Keratinocyte (primary cell): ENCODE measurements at regions not wholly inside any gene's neighbourhood (a gene's known extent, or its start where the extent isn't known, plus 50 kb on each side); places are given as distances from the start of the nearest gene placed in this dataset.
"Not testable (repeated sequence)": the region's sequence is repeated elsewhere in the genome, so short reads cannot be mapped to it uniquely, and the experiment has no call there.

Source experiments
- DNase-seq: peaks from one replicate; pipeline ENCODE4 v3.0.0-alpha.2; 2011; ENCODE audit warnings: low read depth, missing footprints, low spot score
- FAIRE-seq: peaks from 2 replicates; lab custom pipeline; 2011; peaks lifted over from hg19 to GRCh38; lab: Jason Lieb, UNC
- H2AFZ ChIP-seq: 2 replicates; pipeline ENCODE4 v1.6.0; 2012; ENCODE audit warnings: low read length, control low read depth, inconsistent platforms; ENCODE audit not compliant: control insufficient read depth
- H3K27ac ChIP-seq: 2 replicates; pipeline ENCODE4 v1.5.1; 2011; ENCODE audit warnings: low read length; ENCODE audit not compliant: control insufficient read depth, insufficient read depth
- H3K27me3 ChIP-seq: 3 replicates; pipeline ENCODE4 v1.6.0; 2011; ENCODE audit warnings: low read length; ENCODE audit not compliant: control insufficient read depth, insufficient read depth; ENCODE audit errors: extremely low read depth
- H3K36me3 ChIP-seq, 2 experiments: 2 replicates in 1 of 2; 3 replicates in 1 of 2; pipeline ENCODE4 v1.5.1; 2011; ENCODE audit warnings: low read length in 2 of 2, mild to moderate bottlenecking in 1 of 2; ENCODE audit not compliant: control insufficient read depth in 2 of 2, insufficient read depth in 2 of 2; ENCODE audit errors: extremely low read depth in 1 of 2
- H3K4me1 ChIP-seq: 3 replicates; pipeline ENCODE4 v1.5.1; 2011; ENCODE audit warnings: low read length; ENCODE audit not compliant: control insufficient read depth, insufficient read depth; ENCODE audit errors: extremely low read depth
- H3K4me2 ChIP-seq: 3 replicates; pipeline ENCODE4 v1.6.0; 2011; ENCODE audit warnings: low read depth, low read length; ENCODE audit not compliant: control insufficient read depth, insufficient read depth; ENCODE audit errors: extremely low read depth
- H3K4me3 ChIP-seq, 3 experiments: fragments of 200-600 bp in 1 of 3; sonication (generic) in 1 of 3; 2 replicates in 2 of 3; 3 replicates in 1 of 3; pipeline ENCODE4 v1.5.1; 2011 to 2016; ENCODE audit warnings: low read length in 3 of 3, mild to moderate bottlenecking in 3 of 3, control low read depth in 2 of 3, inconsistent platforms in 1 of 3, low read depth in 1 of 3, mixed read lengths in 1 of 3, mixed run types in 1 of 3, moderate library complexity in 1 of 3; ENCODE audit not compliant: control insufficient read depth in 2 of 3, insufficient read depth in 2 of 3; ENCODE audit errors: extremely low read depth in 1 of 3
- H3K79me2 ChIP-seq: 2 replicates; pipeline ENCODE4 v1.6.0; 2012; ENCODE audit warnings: low read length; ENCODE audit not compliant: control insufficient read depth, insufficient read depth
- H3K9ac ChIP-seq: 3 replicates; pipeline ENCODE4 v1.6.0; 2011; ENCODE audit warnings: low read length; ENCODE audit not compliant: control insufficient read depth, insufficient read depth; ENCODE audit errors: extremely low read depth
- H3K9me1 ChIP-seq: 3 replicates; pipeline ENCODE4 v1.6.0; 2011; ENCODE audit warnings: low read length; ENCODE audit not compliant: control insufficient read depth, insufficient read depth; ENCODE audit errors: extremely low read depth
- H3K9me3 ChIP-seq: 2 replicates; pipeline ENCODE4 v1.5.1; 2012; ENCODE audit warnings: low read depth, low read length; ENCODE audit not compliant: control insufficient read depth
- H4K20me1 ChIP-seq: 3 replicates; pipeline ENCODE4 v1.6.0; 2011; ENCODE audit warnings: low read length; ENCODE audit not compliant: control insufficient read depth, insufficient read depth; ENCODE audit errors: extremely low read depth
- EZH2 ChIP-seq: IDR thresholded peaks from one replicate; pipeline ENCODE4 v1.6.1; 2012; ENCODE audit warnings: inconsistent platforms, mild to moderate bottlenecking, low read length, moderate library complexity
- dilution Hi-C: fragments of 300-500 bp; cut with MboI; formaldehyde crosslinking; loops from one replicate; pipeline ENCODE4 v1.7.0; 2020; ENCODE audit warnings: low sequenced_read_pairs; ENCODE audit not compliant: extremely low pct_ligation_motif_present
- TF ChIP-seq, protein P1 (sequence below), 3 experiments: IDR thresholded peaks in 1 of 3; conservative IDR thresholded peaks in 1 of 3; optimal IDR thresholded peaks in 1 of 3; 2 replicates in 2 of 3; 3 replicates in 1 of 3; pipeline versions ENCODE3 to v1.5.1; 2011; ENCODE audit warnings: low read length in 3 of 3, mild to moderate bottlenecking in 3 of 3, moderate library complexity in 2 of 3, control low read depth in 1 of 3, inconsistent platforms in 1 of 3; ENCODE audit not compliant: insufficient read depth in 2 of 3; ENCODE audit errors: extremely low read depth in 1 of 3

DNA sequence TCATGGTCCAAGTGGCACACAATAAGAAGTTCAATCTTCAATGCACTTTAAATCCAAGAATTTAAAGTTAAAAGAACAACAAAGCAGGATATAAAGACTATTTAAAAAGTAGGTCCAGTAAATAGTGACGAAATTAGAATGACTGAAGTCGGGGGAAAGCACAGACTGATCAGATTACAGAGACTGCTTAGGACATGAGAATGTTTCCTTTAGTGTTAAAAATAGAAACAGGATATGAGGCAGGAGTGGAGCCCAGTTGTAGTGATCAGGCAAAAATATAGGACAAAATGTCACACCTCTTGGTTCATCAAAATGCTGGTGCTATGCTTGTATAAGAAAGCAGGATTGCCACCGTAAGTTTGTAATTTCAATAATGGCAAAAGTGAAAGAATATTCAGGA lies 52.2 kb upstream of the CD163 start:
- H3K9me3 ChIP-seq = no peaks in the 10 kb centered on the region
- H3K27ac ChIP-seq = no peak overlapping the region
- no peaks in the 10 kb centered on the region for H3K36me3 ChIP-seq
- H3K79me2 ChIP-seq = no peaks in the 10 kb centered on the region
- H3K9me1 ChIP-seq = no peaks in the 10 kb centered on the region
- dilution Hi-C loops = no loop called here
- FAIRE-seq (no peak), DNase-seq (no peak)
- no peaks in the 10 kb centered on the region for H3K27me3 ChIP-seq
- H3K9ac ChIP-seq = no peak overlapping the region
- TF ChIP-seq EZH2 = no peak
- TF ChIP-seq, protein P1, sequence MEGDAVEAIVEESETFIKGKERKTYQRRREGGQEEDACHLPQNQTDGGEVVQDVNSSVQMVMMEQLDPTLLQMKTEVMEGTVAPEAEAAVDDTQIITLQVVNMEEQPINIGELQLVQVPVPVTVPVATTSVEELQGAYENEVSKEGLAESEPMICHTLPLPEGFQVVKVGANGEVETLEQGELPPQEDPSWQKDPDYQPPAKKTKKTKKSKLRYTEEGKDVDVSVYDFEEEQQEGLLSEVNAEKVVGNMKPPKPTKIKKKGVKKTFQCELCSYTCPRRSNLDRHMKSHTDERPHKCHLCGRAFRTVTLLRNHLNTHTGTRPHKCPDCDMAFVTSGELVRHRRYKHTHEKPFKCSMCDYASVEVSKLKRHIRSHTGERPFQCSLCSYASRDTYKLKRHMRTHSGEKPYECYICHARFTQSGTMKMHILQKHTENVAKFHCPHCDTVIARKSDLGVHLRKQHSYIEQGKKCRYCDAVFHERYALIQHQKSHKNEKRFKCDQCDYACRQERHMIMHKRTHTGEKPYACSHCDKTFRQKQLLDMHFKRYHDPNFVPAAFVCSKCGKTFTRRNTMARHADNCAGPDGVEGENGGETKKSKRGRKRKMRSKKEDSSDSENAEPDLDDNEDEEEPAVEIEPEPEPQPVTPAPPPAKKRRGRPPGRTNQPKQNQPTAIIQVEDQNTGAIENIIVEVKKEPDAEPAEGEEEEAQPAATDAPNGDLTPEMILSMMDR (optimal IDR thresholded peaks at IDR 0.05 in 1 of 3, IDR thresholded peaks at IDR 0.05 in 1 of 3, conservative IDR thresholded peaks at IDR 0.05 in 1 of 3; ENCODE audit: extremely low read depth in 1 of 3, insufficient read depth in 2 of 3, low read length in 3 of 3) = no peak
- no peak overlapping the region for H3K4me2 ChIP-seq
- no peaks in the 10 kb centered on the region for H3K4me1 ChIP-seq
- H2AFZ ChIP-seq = no peak overlapping the region
- H4K20me1 ChIP-seq = no peaks in the 10 kb centered on the region
- no peak overlapping the region for H3K4me3 ChIP-seq

DNA sequence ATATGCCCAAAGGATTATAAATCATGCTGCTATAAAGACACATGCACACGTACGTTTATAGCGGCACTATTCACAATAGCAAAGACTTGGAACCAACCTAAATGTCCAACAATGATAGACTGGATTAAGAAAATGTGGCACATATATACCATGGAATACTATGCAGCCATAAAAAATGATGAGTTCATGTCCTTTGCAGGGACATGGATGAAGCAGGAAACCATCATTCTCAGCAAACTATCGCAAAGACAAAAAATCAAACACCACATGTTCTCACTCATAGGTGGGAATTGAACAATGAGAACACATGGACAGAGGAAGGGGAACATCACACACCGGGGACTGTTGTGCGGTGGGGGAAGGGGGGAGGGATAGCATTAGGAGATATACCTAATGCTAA lies 51.3 kb upstream of the CD163 start:
- H3K9me1 ChIP-seq, H3K9me3 ChIP-seq, DNase-seq, H3K27me3 ChIP-seq, H3K9ac ChIP-seq, H3K27ac ChIP-seq, H3K4me3 ChIP-seq, FAIRE-seq, H3K36me3 ChIP-seq, H4K20me1 ChIP-seq, dilution Hi-C loops, H3K4me1 ChIP-seq, H3K4me2 ChIP-seq, H3K79me2 ChIP-seq, H2AFZ ChIP-seq: not testable (repeated sequence)
